ENCODE measurements at regions not wholly inside any gene's neighbourhood (a gene's known extent, or its start where the extent isn't known, plus 50 kb on each side); places are given as distances from the start of the nearest gene placed in this dataset.

GRCh38 chr4:187270154-187270553 lies 546.5 kb upstream of the FAT1 start:
- no peaks in the 10 kb centered on the region for H3K36me3 Mint-ChIP-seq
- no peak overlapping the region for H3K4me3 Mint-ChIP-seq

GRCh38 chr4:187271848-187272247 lies 548.2 kb upstream of the FAT1 start:
- H3K4me3 Mint-ChIP-seq: no peak overlapping the region
- H3K36me3 ChIP-seq (ENCODE audit: control insufficient read depth, insufficient read depth, low read length): no peaks in the 10 kb centered on the region
- peaks cover 10 to 11% of the 10 kb centered on the region in 2 donors for H3K9me3 Mint-ChIP-seq
- DNase-seq (no peak), ATAC-seq (no peak)
- intact Hi-C loops (cut with micrococcal nuclease): no loop called here
- H3K4me1 ChIP-seq (ENCODE audit: control insufficient read depth, insufficient read depth, low read length): no peaks in the 10 kb centered on the region
- H3K4me1 Mint-ChIP-seq: no peaks in the 10 kb centered on the region
- no peak for TF ChIP-seq CTCF (IDR thresholded peaks at IDR 0.05)
- H3K27ac Mint-ChIP-seq: no peak overlapping the region
- peaks cover 11% of the 10 kb centered on the region for H3K9me3 ChIP-seq (ENCODE audit: control insufficient read depth, insufficient read depth, low read length)
- no peak overlapping the region for H3K4me3 ChIP-seq (ENCODE audit: low read length)
- H3K27me3 ChIP-seq (ENCODE audit: control insufficient read depth, insufficient read depth, low read length): no peaks in the 10 kb centered on the region
- no peaks in the 10 kb centered on the region for H3K27me3 Mint-ChIP-seq (ENCODE audit: low read depth in 2 of 2)
- 97% methylated on average over 1 of the region's 2 CpGs for WGBS (ENCODE audit: insufficient coverage)
- H3K36me3 Mint-ChIP-seq: no peaks in the 10 kb centered on the region
- no peak overlapping the region for H3K27ac ChIP-seq (ENCODE audit: low read length)

More at GRCh38 chr4:187270154-187270553, 546.5 kb upstream of the FAT1 start:
- Histone ChIP-seq H3K36me3 (ENCODE audit: control insufficient read depth, insufficient read depth, low read length) (no peaks in the 10 kb centered on the region), H3K9me3 (ENCODE audit: control insufficient read depth, insufficient read depth, low read length) (peaks cover 11% of the 10 kb centered on the region), H3K4me3 (ENCODE audit: low read length) (no peak overlapping the region), H3K4me1 (ENCODE audit: control insufficient read depth, insufficient read depth, low read length) (no peaks in the 10 kb centered on the region), H3K27ac (ENCODE audit: low read length) (no peak overlapping the region), H3K27me3 (ENCODE audit: control insufficient read depth, insufficient read depth, low read length) (no peaks in the 10 kb centered on the region)
- intact Hi-C loops (cut with micrococcal nuclease): no loop called here
- TF ChIP-seq CTCF (IDR thresholded peaks at IDR 0.05): no peak
- ATAC-seq (no peak), DNase-seq (no peak)
- no peak overlapping the region for H3K27ac Mint-ChIP-seq
- no CpG with 5 or more reads among the region's 3 CpGs for WGBS (ENCODE audit: insufficient coverage)
- H3K4me1 Mint-ChIP-seq: no peaks in the 10 kb centered on the region
- H3K27me3 Mint-ChIP-seq (ENCODE audit: low read depth in 2 of 2): no peaks in the 10 kb centered on the region
- H3K9me3 Mint-ChIP-seq: peaks cover 10 to 15% of the 10 kb centered on the region in 2 donors

GRCh38 chr4:187274153-187274552 lies 550.5 kb upstream of the FAT1 start:
- DNase-seq (no peak), ATAC-seq (no peak)
- Mint-ChIP-seq H3K27ac (no peak overlapping the region), H3K9me3 (peaks cover 10 to 11% of the 10 kb centered on the region in 2 donors), H3K4me1 (no peaks in the 10 kb centered on the region), H3K36me3 (peaks cover 8% of the 10 kb centered on the region), H3K4me3 (no peak overlapping the region), H3K27me3 (ENCODE audit: low read depth in 2 of 2) (no peaks in the 10 kb centered on the region)
- Histone ChIP-seq H3K27ac (ENCODE audit: low read length) (no peak overlapping the region), H3K9me3 (ENCODE audit: control insufficient read depth, insufficient read depth, low read length) (peaks cover 11% of the 10 kb centered on the region), H3K4me3 (ENCODE audit: low read length) (no peak overlapping the region), H3K36me3 (ENCODE audit: control insufficient read depth, insufficient read depth, low read length) (no peaks in the 10 kb centered on the region), H3K4me1 (ENCODE audit: control insufficient read depth, insufficient read depth, low read length) (no peaks in the 10 kb centered on the region), H3K27me3 (ENCODE audit: control insufficient read depth, insufficient read depth, low read length) (no peaks in the 10 kb centered on the region)
- intact Hi-C loops (cut with micrococcal nuclease): no loop called here
- no CpG with 5 or more reads among the region's 2 CpGs for WGBS (ENCODE audit: insufficient coverage)
- no peak for TF ChIP-seq CTCF (IDR thresholded peaks at IDR 0.05)

- Mint-ChIP-seq H3K27me3 (ENCODE audit: low read depth in 2 of 2) (no peaks in the 10 kb centered on the region), H3K9me3 (peaks cover 5 to 13% of the 10 kb centered on the region in 2 donors), H3K4me1 (no peaks in the 10 kb centered on the region), H3K27ac (no peak overlapping the region), H3K36me3 (peaks cover 8% of the 10 kb centered on the region), H3K4me3 (no peak overlapping the region)
- ATAC-seq: no peak
- H3K4me1 ChIP-seq (ENCODE audit: control insufficient read depth, insufficient read depth, low read length): no peaks in the 10 kb centered on the region
- H3K4me3 ChIP-seq (ENCODE audit: low read length): no peak overlapping the region
- H3K27me3 ChIP-seq (ENCODE audit: control insufficient read depth, insufficient read depth, low read length): no peaks in the 10 kb centered on the region
- peaks cover 4% of the 10 kb centered on the region for H3K9me3 ChIP-seq (ENCODE audit: control insufficient read depth, insufficient read depth, low read length)
- no peaks in the 10 kb centered on the region for H3K36me3 ChIP-seq (ENCODE audit: control insufficient read depth, insufficient read depth, low read length)
- TF ChIP-seq CTCF (IDR thresholded peaks at IDR 0.05): no peak
- intact Hi-C loops (cut with micrococcal nuclease): no loop called here
- 79% methylated on average over 6 of the region's 7 CpGs for WGBS (ENCODE audit: insufficient coverage)
- no peak for DNase-seq
- H3K27ac ChIP-seq (ENCODE audit: low read length): no peak overlapping the region
These were observed 553.2 kb upstream of the FAT1 start for GRCh38 chr4:187276736-187277408.
